HG03045 (cell line): ENCODE measurements at regions not wholly inside any gene's neighbourhood (a gene's known extent, or its start where the extent isn't known, plus 50 kb on each side); places are given as distances from the start of the nearest gene placed in this dataset.

Source experiments
- ATAC-seq: cut with Tn5 transposase; IDR thresholded peaks from one replicate; pipeline ENCODE4 v1.9.1; 2021; ENCODE audit warnings: mild to moderate bottlenecking, moderate library complexity; ENCODE audit not compliant: unreplicated experiment

DNA sequence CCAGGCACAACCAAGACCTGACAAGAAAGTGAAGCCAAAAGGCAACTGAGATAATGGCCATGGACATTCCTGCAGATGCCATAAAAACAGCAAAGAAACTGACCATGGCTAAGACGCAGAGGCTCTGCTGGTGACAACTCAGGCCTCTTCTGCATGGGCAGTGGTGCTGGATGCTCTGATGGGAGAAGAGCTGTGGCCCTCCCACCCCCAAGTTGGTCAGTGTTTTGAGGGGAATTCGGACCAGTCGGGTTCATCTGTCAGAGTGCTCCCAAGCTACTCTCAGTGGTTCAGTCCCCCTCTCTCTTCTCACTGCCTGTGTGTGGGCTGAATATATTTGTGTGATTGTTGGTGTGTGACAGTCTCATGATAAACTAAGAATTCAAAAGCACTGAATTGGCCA, 79.0 kb upstream of the GPR26 start:
- ATAC-seq, result no peak

DNA sequence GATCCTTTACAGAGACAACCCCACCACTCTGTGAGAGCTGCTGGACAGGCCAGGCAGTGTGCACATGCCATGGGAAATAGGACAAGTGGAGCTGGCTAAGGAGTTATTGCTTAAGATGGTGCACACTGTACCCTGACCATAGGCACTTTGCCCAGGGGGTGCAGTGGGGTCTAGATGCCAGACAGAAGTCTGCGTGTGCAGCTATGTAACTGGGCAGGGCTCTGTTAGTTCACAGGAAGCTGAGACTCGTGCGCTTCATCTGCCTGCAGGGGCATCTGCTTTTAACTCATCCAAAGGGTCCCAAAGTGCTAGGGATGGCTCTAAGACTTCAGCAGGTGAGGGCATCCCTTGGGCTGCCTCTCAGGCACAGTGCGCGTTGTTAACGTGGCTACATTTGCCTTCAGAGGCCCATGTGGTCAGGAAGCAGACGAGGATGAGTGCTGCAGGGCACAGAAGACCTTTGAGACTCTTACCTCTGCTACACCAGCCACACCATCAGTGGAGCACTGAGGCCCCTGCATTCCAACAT, 77.7 kb upstream of the GPR26 start:
- ATAC-seq, result no peak

DNA sequence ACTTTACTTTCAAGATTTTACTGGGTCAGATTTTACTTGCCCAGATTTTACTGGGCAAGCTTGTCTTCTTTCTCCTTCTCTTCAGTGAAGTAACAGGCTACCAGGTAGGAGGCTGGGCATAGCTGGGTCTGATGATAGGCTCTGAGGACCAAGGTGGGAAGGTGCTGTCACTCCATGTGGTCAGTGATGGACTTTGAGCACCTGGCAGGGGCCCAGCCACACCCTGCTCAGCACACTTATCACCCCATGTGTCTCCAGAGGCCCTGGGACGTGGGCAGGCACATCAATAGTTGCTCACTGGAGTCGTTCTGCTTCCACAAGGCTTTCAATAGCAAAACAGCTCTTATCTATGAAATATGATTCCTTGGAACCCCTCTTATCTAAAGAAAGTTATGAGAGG, 70.5 kb upstream of the GPR26 start:
- no peak for ATAC-seq

DNA sequence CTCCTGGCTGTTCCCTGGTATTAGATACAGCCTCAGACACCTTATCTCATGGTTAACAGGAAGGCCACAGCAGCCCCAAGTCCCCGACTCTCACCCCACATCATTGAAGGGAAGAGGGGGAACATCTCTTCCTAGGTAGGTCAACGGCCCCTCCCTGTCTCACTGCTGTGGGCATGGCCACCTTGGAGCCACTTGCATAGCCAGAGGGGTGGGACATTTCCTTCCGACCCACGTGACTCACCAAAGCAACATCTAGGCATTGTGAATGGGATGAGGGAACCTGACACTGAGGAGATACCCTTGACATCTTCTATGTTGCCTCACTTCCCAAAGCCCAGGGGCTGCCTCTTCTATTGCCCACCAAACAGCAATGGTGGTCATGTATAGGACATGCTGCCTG, 68.5 kb upstream of the GPR26 start:
- no peak for ATAC-seq

DNA sequence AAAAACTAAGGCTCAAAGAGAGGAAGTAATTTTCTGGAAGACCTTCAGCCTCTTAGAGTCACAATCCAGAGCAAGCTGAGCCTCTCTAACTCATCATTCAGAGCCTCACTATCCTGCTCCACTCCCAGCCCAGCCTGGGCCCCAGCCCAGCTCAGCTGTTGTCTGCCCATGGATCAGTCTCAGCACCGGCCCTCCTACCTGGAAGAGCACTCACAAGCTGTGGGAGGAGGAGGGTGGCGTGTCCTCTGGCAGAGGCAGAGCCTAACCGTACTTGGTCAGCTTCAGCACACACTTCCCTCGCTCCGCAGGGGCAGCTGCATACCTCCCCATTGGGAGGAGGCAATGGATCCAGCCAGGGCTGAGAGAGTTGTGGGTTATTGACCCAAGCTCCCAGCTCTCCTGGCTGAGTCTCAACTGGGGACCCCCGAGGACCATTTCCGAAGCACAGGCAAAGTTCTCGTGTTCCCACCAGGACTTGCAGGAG, 66.7 kb upstream of the GPR26 start:
- no peak for ATAC-seq

DNA sequence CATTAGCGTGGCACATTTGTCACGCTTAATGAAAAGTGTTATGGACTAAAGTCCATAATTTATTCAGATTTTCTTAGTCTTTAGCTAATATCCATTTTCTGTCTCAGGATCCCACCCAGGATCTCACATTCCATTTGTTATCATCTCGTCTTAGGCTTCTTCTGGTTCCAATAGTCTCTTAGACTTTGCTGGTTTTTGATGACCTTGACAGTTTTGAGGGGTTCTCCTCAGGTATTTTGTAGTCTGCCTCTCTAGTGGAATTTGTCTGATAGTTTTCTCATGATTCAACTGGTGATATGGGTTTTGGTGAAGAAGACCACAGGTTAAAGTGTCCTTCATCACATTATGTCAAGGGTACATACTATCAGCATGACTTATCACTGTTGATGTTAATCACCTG, 66.0 kb upstream of the GPR26 start:
- no peak for ATAC-seq

DNA sequence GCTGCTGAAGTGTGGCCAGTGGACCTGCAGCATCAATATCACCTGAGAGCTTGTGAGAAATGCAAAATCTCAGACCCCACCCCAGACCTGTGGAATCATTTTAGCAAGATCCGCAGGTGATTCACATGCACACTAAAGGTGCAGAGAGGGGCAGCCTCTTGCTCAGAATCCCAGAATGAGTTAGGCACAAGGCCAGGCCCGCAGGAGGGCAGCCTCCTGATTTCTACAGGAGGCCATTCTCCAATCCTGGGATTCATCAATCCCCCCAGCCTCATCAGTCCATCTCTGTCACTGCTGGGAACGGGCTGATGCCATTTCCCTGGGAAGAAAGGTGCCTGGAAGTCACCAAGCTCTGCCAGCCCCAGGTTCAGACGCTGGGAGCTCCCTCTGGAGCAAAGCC, 63.0 kb upstream of the GPR26 start:
- ATAC-seq, result no peak

DNA sequence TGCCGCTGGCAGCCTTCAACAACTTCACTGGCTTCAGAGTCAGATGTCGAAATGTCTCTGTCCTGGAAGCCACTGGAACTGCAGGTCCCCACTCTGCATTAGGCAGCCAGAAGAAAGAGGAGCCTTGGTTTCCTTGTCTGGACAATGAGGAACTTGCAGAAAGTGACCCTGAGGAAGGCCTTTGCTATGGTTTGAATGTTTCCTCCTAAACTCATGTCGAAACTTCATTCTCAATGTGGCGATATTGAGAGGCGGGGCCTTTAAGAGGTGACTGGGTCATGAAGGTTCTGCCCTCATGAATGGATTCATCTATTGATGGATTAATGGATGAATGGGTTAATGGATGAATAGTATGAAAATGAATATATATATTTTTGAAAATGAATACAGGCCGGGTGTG, 61.6 kb upstream of the GPR26 start:
- ATAC-seq, result no peak

DNA sequence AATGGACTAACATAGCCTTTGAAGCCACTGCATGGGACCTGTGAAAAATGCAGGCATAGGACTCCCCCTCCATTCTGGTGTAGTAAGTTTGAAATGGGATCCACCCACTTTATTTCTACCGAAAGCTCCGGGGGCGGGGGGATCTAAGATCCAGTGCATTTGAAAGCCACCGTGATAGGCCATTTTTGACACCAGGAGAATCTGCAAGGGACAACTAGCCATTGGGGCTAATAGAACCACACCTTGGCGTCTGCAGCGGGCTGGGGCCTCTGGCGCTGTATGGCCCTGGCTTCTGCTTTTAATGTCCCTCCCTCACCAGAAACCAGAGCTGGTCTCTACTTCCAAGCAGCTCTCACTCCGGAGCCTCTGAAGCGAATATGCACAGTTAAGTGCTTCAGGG, 60.1 kb upstream of the GPR26 start:
- no peak for ATAC-seq

DNA sequence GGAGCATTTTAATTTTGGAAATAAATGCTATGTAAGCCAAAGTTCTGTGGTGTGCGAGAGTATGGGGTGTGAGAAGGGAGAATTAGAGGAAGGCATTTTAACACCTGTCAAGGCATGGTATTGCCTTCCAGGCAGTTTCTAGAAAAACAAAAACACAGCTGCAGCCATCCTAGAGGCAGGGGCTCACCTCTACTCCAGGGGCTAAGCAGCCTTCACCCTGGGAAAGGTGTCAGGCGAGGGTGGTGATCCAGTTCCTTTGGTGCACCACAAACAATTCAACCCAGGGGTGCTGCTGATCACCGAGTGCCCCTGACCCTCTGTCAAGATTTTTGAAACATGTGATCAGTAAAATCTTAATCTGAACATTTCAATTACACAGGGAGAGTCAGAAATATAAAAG, 59.2 kb upstream of the GPR26 start:
- no peak for ATAC-seq

DNA sequence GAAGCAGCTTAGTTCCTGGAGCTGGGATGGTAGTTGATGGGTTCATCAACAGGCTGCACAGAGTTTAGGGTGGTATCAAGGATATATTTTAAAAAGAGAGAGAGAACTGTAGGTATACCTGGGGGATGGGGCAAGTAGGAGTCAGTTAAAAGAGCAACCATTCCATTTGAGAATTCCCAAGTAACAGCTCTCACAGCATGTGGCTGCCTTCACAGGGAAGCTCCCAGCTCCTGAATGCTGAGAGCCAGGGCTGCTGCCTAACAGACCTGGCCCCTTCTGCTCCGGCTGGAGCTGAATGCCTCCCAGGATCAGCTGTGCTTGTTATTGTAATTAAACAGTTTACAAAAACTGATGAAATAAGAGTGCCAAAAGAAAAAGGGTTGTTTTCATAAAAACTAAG, 58.8 kb upstream of the GPR26 start:
- no peak for ATAC-seq

DNA sequence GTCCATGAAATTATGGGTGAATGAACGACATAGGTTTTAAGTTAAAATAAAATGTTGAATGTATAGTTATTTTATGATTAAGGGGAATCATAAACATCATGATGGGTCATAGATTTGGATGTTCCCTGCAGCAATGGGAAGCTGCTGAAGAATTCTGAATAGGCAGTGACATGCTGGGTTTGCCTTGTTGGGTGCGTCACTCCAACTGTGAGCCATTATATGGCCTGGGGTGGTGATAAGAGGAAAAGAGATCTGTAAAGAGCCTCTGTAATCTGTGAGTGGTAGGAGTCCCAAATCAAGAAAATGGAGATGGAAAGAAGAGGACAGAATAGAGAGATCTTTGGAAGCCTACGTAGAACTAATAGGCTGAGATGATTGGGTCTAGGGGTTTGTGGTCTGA, 58.1 kb upstream of the GPR26 start:
- ATAC-seq, result no peak

DNA sequence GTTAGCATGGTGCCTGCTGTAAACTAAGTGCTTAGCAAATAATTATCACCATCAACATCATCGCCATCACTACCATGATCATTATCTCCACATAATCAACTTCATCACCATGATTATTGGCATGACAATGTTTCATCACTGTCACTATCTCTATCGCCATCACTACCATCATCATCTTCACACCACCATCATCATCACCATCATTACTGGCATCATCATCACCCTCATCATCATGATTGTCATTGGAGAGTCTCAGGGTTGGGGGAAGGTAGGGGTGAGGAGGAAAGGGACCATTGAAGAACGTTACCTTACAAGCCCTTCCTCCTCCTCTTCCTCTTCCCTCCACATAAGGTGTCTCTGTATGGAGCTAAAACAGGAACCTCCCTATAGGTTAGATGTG, 54.9 kb upstream of the GPR26 start:
- no peak for ATAC-seq

DNA sequence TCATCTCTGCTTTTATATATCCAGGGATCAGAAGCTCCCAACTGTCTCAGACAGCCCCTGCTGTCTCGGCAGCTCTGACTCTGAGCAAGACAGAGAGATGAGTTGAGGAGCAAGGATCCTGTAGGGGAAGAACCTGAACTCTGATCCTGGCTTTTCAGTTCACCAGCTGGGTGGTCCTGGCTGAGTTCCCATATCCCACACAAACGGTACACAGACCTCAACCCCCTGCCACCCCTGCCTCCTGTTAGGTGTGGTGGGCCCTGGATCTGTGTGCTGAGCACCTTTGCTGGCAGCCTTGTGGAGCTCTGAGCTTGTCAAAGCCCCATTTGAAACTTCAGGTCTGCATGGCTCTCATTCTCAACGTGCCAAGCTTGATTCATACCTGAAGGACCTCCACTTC, 54.3 kb upstream of the GPR26 start:
- ATAC-seq, result no peak

DNA sequence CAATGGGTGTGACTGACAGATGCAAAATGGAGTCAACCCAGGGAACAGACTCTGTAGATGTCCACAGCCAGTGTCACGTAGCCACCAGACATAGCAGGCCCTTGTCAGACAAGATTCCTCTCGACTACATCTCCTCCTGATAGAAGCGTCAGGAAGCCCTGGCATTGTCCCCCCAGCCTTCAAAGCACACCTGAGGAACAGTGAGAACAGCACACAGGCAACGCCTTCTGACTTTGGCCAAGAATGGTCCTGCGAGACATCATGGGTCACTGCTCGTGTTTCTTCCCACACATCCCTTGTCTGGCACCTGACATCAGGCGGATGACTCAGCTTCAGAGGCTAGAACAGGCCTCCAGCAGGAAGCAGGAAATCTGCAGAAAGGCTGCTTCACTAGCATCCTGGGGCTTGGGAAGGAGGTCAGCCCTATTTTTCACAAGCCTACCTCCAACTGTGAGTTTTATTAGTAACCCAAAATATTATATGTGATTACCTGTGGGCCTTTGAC, 52.8 kb upstream of the GPR26 start:
- no peak for ATAC-seq

DNA sequence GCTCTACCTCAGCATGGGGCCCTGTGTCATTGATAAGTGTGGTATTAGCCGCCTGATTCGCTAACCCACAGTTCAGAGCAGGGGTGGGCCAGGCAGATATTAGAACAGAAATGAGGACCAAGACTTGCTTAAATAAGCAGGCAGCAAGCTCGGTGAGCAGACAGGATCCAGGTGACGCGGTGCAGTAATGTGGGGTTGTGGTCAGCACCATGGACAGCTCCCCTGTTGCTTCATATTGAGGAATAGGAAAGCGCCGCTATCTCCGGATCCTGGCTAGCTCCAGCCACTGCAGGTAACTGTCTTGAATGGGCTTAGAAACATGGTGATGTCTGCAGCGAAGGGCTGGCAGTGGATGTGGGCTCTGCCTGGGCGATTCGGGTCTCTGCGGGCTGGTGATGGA, 51.3 kb upstream of the GPR26 start:
- ATAC-seq, result no peak
